GM21526 (cell line): ENCODE measurements at regions not wholly inside any gene's neighbourhood (a gene's known extent, or its start where the extent isn't known, plus 50 kb on each side); places are given as distances from the start of the nearest gene placed in this dataset.
"Not testable (repeated sequence)": the region's sequence is repeated elsewhere in the genome, so short reads cannot be mapped to it uniquely, and the experiment has no call there.

Experiments
- ATAC-seq: cut with Tn5 transposase; IDR thresholded peaks from one replicate; pipeline ENCODE4 v1.9.1; 2021; ENCODE audit warnings: moderate library complexity; ENCODE audit not compliant: unreplicated experiment, low FRiP score

GRCh38 chr1:242826701-242827336, 302.3 kb upstream of the PLD5 start:
- ATAC-seq, result no peak

- no peak for ATAC-seq
Observed at GRCh38 chr1:242824435-242824834, 299.9 kb upstream of the PLD5 start.

GRCh38 chr1:242813490-242814091, 289.1 kb upstream of the PLD5 start:
- peak; percentile 93 for ATAC-seq

- ATAC-seq, result no peak
Observed at GRCh38 chr1:242811092-242811840, 286.8 kb upstream of the PLD5 start.

GRCh38 chr1:242806324-242806723, 281.8 kb upstream of the PLD5 start:
- no peak for ATAC-seq

- not testable (repeated sequence) for ATAC-seq
Observed at GRCh38 chr1:242805360-242805759, 280.9 kb upstream of the PLD5 start.

GRCh38 chr1:242802973-242803372, 278.5 kb upstream of the PLD5 start:
- ATAC-seq, result no peak

- ATAC-seq, result no peak
Observed at GRCh38 chr1:242800521-242800920, 276.0 kb upstream of the PLD5 start.

GRCh38 chr1:242797856-242798255, 273.4 kb upstream of the PLD5 start:
- no peak for ATAC-seq

GRCh38 chr1:242788771-242789170, 264.3 kb upstream of the PLD5 start:
- peak; percentile 80 for ATAC-seq

- ATAC-seq, result no peak
Observed at GRCh38 chr1:242787968-242788367, 263.5 kb upstream of the PLD5 start.

GRCh38 chr1:242784807-242785206, 260.3 kb upstream of the PLD5 start:
- ATAC-seq, result no peak

GRCh38 chr1:242784084-242784483, 259.6 kb upstream of the PLD5 start:
- ATAC-seq, result peak; percentile 82

- ATAC-seq, result no peak
Observed at GRCh38 chr1:242774256-242774655, 249.8 kb upstream of the PLD5 start.

- no peak for ATAC-seq
Observed at GRCh38 chr1:242770366-242770765, 245.9 kb upstream of the PLD5 start.

GRCh38 chr1:242764161-242764560, 239.7 kb upstream of the PLD5 start:
- no peak for ATAC-seq

GRCh38 chr1:242761556-242761955, 237.1 kb upstream of the PLD5 start:
- no peak for ATAC-seq

GRCh38 chr1:242754926-242755325, 230.4 kb upstream of the PLD5 start:
- ATAC-seq, result no peak

GRCh38 chr1:242754125-242754524, 229.6 kb upstream of the PLD5 start:
- ATAC-seq, result no peak

- no peak for ATAC-seq
Observed at GRCh38 chr1:242747233-242747632, 222.7 kb upstream of the PLD5 start.

- no peak for ATAC-seq
Observed at GRCh38 chr1:242745079-242745478, 220.6 kb upstream of the PLD5 start.
